ENCODE measurements at regions not wholly inside any gene's neighbourhood (a gene's known extent, or its start where the extent isn't known, plus 50 kb on each side); places are given as distances from the start of the nearest gene placed in this dataset.
A peak's percentile ranks its signal among the peaks of the same experiment; 100 is the strongest.

DNA sequence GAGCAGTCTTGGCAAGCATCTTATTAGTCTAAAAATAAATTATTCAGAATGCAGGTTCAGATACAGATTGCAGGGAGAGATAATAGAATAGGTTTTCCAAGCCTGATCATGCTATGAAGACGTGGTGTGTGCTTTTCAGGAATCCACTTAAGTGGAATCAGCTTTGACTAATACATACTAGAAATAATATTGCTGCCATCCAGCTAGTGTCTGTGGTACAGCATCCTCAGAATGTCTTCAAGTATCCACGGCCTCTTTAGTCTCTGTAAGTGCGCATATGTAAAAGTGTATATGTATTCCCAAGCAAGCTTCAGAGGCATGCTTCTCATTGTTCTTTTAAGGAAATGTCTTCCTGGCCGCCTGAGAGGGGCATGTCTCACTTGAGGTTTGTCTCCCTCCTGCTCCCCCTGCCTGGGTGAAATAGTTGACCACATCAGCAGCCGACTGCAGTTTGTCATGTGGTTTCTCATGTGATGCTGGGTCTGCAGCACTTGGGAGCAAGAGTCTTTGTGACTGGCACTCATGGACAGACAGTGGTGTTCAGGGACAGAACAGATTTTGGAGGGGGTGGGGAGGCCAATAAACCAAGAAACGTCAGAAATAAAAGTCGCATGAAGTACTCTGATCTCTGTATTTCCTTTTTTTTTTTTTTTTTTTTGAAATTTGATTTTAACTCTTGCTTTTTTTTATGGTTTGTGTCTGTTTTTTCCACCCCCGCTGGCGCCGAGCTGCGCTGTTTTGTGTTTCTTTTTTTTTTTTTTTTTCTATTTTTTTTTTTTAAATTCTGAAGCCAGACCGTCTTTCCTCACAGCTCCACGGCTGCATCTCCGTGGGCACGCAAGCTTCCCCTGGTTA, 150.8 kb downstream of the PRL start:
- peaks cover 38% of the 10 kb centered on the region for H3K4me1 ChIP-seq
- intact Hi-C loops (cut with DNase I): no loop called here
- H3K36me3 ChIP-seq: no peaks in the 10 kb centered on the region
- DNase-seq (no peak), ATAC-seq (no peak)
- no peaks in the 10 kb centered on the region for H3K9me3 ChIP-seq
- no peak overlapping the region for H3K27ac ChIP-seq
- no peaks in the 10 kb centered on the region for H3K27me3 ChIP-seq (ENCODE audit: low read depth)
- TF ChIP-seq, protein P1, sequence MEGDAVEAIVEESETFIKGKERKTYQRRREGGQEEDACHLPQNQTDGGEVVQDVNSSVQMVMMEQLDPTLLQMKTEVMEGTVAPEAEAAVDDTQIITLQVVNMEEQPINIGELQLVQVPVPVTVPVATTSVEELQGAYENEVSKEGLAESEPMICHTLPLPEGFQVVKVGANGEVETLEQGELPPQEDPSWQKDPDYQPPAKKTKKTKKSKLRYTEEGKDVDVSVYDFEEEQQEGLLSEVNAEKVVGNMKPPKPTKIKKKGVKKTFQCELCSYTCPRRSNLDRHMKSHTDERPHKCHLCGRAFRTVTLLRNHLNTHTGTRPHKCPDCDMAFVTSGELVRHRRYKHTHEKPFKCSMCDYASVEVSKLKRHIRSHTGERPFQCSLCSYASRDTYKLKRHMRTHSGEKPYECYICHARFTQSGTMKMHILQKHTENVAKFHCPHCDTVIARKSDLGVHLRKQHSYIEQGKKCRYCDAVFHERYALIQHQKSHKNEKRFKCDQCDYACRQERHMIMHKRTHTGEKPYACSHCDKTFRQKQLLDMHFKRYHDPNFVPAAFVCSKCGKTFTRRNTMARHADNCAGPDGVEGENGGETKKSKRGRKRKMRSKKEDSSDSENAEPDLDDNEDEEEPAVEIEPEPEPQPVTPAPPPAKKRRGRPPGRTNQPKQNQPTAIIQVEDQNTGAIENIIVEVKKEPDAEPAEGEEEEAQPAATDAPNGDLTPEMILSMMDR (IDR thresholded peaks at IDR 0.05): peak; percentile 23
- H3K4me3 ChIP-seq: peak overlapping the region; percentile 24

DNA sequence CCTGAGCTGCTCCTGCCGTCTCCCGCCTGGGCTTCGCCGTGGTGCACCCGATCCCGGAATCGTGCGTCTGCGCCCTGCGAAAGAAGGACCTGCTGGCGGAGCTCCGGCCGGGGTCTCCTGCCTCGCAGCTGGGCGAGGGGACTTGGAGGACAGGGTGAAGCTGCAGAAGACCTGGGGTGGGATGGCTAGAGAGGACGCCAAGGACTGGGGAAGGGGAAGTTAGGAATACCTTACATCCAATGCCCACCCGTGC, 150.2 kb downstream of the PRL start:
- TF ChIP-seq, protein P1 (IDR thresholded peaks at IDR 0.05): no peak
- H3K4me1 ChIP-seq: peaks cover 34% of the 10 kb centered on the region
- peak overlapping the region; percentile 24 for H3K4me3 ChIP-seq
- intact Hi-C loops (cut with DNase I): no loop called here
- no peaks in the 10 kb centered on the region for H3K27me3 ChIP-seq (ENCODE audit: low read depth)
- no peak overlapping the region for H3K27ac ChIP-seq
- H3K9me3 ChIP-seq: no peaks in the 10 kb centered on the region
- no peaks in the 10 kb centered on the region for H3K36me3 ChIP-seq
- DNase-seq (peak; percentile 46), ATAC-seq (no peak)

DNA sequence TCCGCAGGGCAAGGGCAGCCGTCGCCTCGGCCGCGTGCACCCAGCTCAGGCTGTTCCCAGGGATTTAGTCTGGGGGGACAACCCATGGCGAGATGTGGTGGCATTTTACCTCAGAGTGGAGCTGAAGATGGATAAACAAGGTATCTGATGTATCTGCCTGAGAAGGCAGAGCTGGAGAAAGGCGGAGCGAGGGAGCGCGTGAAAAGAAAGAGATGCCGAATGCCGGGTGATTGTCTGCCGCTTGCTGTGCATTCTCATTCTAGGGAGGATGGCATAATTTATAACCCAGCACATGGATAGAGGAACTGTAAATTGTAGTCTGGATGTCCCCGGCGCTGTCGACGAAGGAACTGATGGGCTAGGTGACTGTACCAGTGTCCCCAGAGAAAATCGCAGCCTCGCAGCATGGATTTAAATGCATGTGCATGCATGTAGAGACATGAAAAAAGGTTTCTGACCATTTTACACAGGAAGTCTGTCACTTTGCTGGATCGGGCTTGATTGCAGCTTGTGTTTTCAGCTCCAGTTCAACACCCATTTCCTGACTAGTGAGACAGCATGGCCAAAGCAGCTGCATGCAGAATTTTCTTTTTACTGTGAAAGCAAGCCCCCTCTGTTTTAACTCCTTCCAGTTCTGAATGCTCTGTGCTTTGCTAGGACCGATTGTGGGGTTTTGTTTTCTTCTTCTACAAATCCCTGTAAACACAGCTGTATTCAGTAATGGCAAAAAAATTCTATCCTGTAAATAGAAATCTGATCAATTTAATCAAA, 149.7 kb downstream of the PRL start:
- no peak overlapping the region for H3K27ac ChIP-seq
- ATAC-seq (no peak), DNase-seq (no peak)
- H3K4me1 ChIP-seq: peaks cover 33% of the 10 kb centered on the region
- H3K9me3 ChIP-seq: no peaks in the 10 kb centered on the region
- TF ChIP-seq, protein P1 (IDR thresholded peaks at IDR 0.05): no peak
- peak overlapping the region; percentile 24 for H3K4me3 ChIP-seq
- H3K27me3 ChIP-seq (ENCODE audit: low read depth): no peaks in the 10 kb centered on the region
- intact Hi-C loops (cut with DNase I): no loop called here
- H3K36me3 ChIP-seq: no peaks in the 10 kb centered on the region

DNA sequence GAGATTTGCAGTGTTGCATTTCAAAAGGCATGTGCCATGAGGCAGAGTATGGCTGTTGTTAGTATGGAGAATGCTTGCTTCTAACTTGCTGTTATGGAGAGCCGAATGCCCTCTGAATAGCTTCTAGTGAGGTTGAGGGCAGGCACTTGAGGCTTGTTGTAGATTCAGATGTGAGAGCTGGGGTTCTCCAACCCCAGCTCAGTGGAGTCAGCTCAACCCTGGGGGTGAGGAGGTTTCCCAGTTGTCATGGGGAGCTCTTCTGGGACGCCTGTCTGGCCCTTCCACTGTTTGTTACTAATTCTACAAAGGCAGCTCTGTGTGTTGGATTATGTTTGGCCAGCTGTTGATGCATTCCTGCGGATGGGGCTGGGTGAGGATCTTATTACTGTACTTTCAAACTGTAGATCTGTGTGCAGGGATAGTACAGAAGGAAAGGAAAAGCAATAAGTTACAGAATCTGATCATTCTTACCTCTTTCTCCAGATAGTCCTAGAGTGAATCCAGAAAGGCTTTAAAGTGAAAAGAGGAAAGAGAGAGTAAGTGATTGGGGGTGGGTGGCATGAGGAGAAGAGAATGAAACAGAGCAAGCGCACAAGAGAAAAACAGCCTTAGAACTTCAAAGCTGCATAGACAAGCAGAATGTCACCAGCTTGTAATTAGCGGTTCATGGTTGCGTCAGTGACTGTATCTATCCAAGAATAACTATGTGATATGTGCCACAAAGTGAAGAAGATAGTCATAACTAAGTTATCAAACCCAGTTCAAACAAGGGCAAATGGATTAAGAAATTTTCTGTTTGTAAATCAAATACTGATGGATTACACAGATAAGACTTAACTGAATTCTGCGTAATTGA, 148.7 kb downstream of the PRL start:
- Histone ChIP-seq H3K27ac (no peak overlapping the region), H3K9me3 (no peaks in the 10 kb centered on the region), H3K27me3 (ENCODE audit: low read depth) (no peaks in the 10 kb centered on the region), H3K4me3 (no peak overlapping the region), H3K4me1 (peaks cover 33% of the 10 kb centered on the region), H3K36me3 (no peaks in the 10 kb centered on the region)
- TF ChIP-seq, protein P1 (IDR thresholded peaks at IDR 0.05): no peak
- DNase-seq (peak; percentile 44), ATAC-seq (peak; percentile 73 to 82)
- intact Hi-C loops (cut with DNase I): no loop called here

DNA sequence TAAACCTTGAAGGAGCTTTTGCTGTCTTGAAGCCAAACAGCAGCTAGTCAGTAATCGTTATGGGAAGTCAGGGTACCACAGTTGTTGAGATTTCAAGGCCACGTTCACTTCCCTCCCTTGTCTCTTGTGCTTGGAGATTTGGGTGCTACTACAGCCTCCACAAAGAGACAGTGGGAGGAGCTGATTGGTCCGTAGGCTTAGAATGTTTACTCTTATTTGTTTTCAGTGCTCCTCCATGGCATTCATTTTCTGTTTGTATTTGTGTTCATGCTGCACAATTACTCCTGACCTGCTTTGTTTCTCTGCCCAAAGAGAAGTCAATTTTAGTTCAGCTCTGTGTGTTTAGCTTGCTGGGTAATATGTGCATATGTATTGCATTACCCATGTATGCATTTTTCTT, 147.7 kb downstream of the PRL start:
- Histone ChIP-seq H3K4me1 (peaks cover 33% of the 10 kb centered on the region), H3K27ac (no peak overlapping the region), H3K27me3 (ENCODE audit: low read depth) (no peaks in the 10 kb centered on the region), H3K36me3 (no peaks in the 10 kb centered on the region), H3K9me3 (no peaks in the 10 kb centered on the region), H3K4me3 (no peak overlapping the region)
- DNase-seq (no peak), ATAC-seq (no peak)
- TF ChIP-seq, protein P1 (IDR thresholded peaks at IDR 0.05): no peak
- intact Hi-C loops (cut with DNase I): no loop called here

Data from lower lobe of right lung (tissue), 2 donors.